ENCODE measurements at regions not wholly inside any gene's neighbourhood (a gene's known extent, or its start where the extent isn't known, plus 50 kb on each side); places are given as distances from the start of the nearest gene placed in this dataset.

- H3K4me1 ChIP-seq (ENCODE audit: control insufficient read depth, insufficient read depth, low read length): no peaks in the 10 kb centered on the region
- H3K36me3 ChIP-seq (ENCODE audit: control insufficient read depth, insufficient read depth, low read length): no peaks in the 10 kb centered on the region
- no peak overlapping the region for H3K9ac ChIP-seq (ENCODE audit: low read depth, low read length)
- no peak overlapping the region for H3K4me3 ChIP-seq (ENCODE audit: low read depth, low read length)
- H3K27ac ChIP-seq (ENCODE audit: low read depth, low read length): no peak overlapping the region
- no peaks in the 10 kb centered on the region for H3K27me3 ChIP-seq (ENCODE audit: control insufficient read depth, insufficient read depth, low read length)
- no peaks in the 10 kb centered on the region for H3K9me3 ChIP-seq (ENCODE audit: control insufficient read depth, insufficient read depth, low read length)
Observed at GRCh38 chr2:145350011-145350410, 830.1 kb upstream of the ZEB2 start.

- H3K4me1 ChIP-seq (ENCODE audit: control insufficient read depth, insufficient read depth, low read length): no peaks in the 10 kb centered on the region
- H3K36me3 ChIP-seq (ENCODE audit: control insufficient read depth, insufficient read depth, low read length): no peaks in the 10 kb centered on the region
- H3K4me3 ChIP-seq (ENCODE audit: low read depth, low read length): no peak overlapping the region
- no peaks in the 10 kb centered on the region for H3K27me3 ChIP-seq (ENCODE audit: control insufficient read depth, insufficient read depth, low read length)
- H3K9me3 ChIP-seq (ENCODE audit: control insufficient read depth, insufficient read depth, low read length): no peaks in the 10 kb centered on the region
- H3K9ac ChIP-seq (ENCODE audit: low read depth, low read length): no peak overlapping the region
- no peak overlapping the region for H3K27ac ChIP-seq (ENCODE audit: low read depth, low read length)
Observed at GRCh38 chr2:145344076-145344724, 824.3 kb upstream of the ZEB2 start.

- Histone ChIP-seq H3K27me3 (ENCODE audit: control insufficient read depth, insufficient read depth, low read length) (no peaks in the 10 kb centered on the region), H3K36me3 (ENCODE audit: control insufficient read depth, insufficient read depth, low read length) (no peaks in the 10 kb centered on the region)
Observed at GRCh38 chr2:145343287-145343686, 823.4 kb upstream of the ZEB2 start.

GRCh38 chr2:145341536-145341935 is 821.6 kb upstream of the ZEB2 start:
- H3K27me3 ChIP-seq (ENCODE audit: control insufficient read depth, insufficient read depth, low read length): no peaks in the 10 kb centered on the region
- no peak overlapping the region for H3K27ac ChIP-seq (ENCODE audit: low read depth, low read length)
- no peak overlapping the region for H3K4me3 ChIP-seq (ENCODE audit: low read depth, low read length)
- H3K9me3 ChIP-seq (ENCODE audit: control insufficient read depth, insufficient read depth, low read length): no peaks in the 10 kb centered on the region
- no peak overlapping the region for H3K9ac ChIP-seq (ENCODE audit: low read depth, low read length)
- no peaks in the 10 kb centered on the region for H3K36me3 ChIP-seq (ENCODE audit: control insufficient read depth, insufficient read depth, low read length)
- H3K4me1 ChIP-seq (ENCODE audit: control insufficient read depth, insufficient read depth, low read length): no peaks in the 10 kb centered on the region

More at GRCh38 chr2:145343287-145343686, 823.4 kb upstream of the ZEB2 start:
- H3K9ac ChIP-seq (ENCODE audit: low read depth, low read length): no peak overlapping the region
- H3K27ac ChIP-seq (ENCODE audit: low read depth, low read length): no peak overlapping the region
- H3K4me1 ChIP-seq (ENCODE audit: control insufficient read depth, insufficient read depth, low read length): no peaks in the 10 kb centered on the region
- H3K4me3 ChIP-seq (ENCODE audit: low read depth, low read length): no peak overlapping the region
- H3K9me3 ChIP-seq (ENCODE audit: control insufficient read depth, insufficient read depth, low read length): no peaks in the 10 kb centered on the region

- Histone ChIP-seq H3K36me3 (ENCODE audit: control insufficient read depth, insufficient read depth, low read length) (no peaks in the 10 kb centered on the region), H3K4me3 (ENCODE audit: low read depth, low read length) (no peak overlapping the region), H3K27ac (ENCODE audit: low read depth, low read length) (no peak overlapping the region), H3K9me3 (ENCODE audit: control insufficient read depth, insufficient read depth, low read length) (no peaks in the 10 kb centered on the region), H3K27me3 (ENCODE audit: control insufficient read depth, insufficient read depth, low read length) (no peaks in the 10 kb centered on the region), H3K4me1 (ENCODE audit: control insufficient read depth, insufficient read depth, low read length) (no peaks in the 10 kb centered on the region), H3K9ac (ENCODE audit: low read depth, low read length) (no peak overlapping the region)
Observed at GRCh38 chr2:145339646-145340045, 819.7 kb upstream of the ZEB2 start.

GRCh38 chr2:145332210-145332898 is 812.4 kb upstream of the ZEB2 start:
- Histone ChIP-seq H3K9me3 (ENCODE audit: control insufficient read depth, insufficient read depth, low read length) (no peaks in the 10 kb centered on the region), H3K27me3 (ENCODE audit: control insufficient read depth, insufficient read depth, low read length) (no peaks in the 10 kb centered on the region), H3K4me1 (ENCODE audit: control insufficient read depth, insufficient read depth, low read length) (no peaks in the 10 kb centered on the region), H3K9ac (ENCODE audit: low read depth, low read length) (no peak overlapping the region), H3K4me3 (ENCODE audit: low read depth, low read length) (no peak overlapping the region), H3K36me3 (ENCODE audit: control insufficient read depth, insufficient read depth, low read length) (no peaks in the 10 kb centered on the region), H3K27ac (ENCODE audit: low read depth, low read length) (no peak overlapping the region)

GRCh38 chr2:145329971-145330370 is 810.1 kb upstream of the ZEB2 start:
- H3K27ac ChIP-seq (ENCODE audit: low read depth, low read length): no peak overlapping the region
- no peaks in the 10 kb centered on the region for H3K27me3 ChIP-seq (ENCODE audit: control insufficient read depth, insufficient read depth, low read length)
- H3K9me3 ChIP-seq (ENCODE audit: control insufficient read depth, insufficient read depth, low read length): no peaks in the 10 kb centered on the region
- H3K9ac ChIP-seq (ENCODE audit: low read depth, low read length): no peak overlapping the region
- no peaks in the 10 kb centered on the region for H3K36me3 ChIP-seq (ENCODE audit: control insufficient read depth, insufficient read depth, low read length)
- no peaks in the 10 kb centered on the region for H3K4me1 ChIP-seq (ENCODE audit: control insufficient read depth, insufficient read depth, low read length)
- H3K4me3 ChIP-seq (ENCODE audit: low read depth, low read length): no peak overlapping the region

- Histone ChIP-seq H3K9me3 (ENCODE audit: control insufficient read depth, insufficient read depth, low read length) (no peaks in the 10 kb centered on the region), H3K9ac (ENCODE audit: low read depth, low read length) (no peak overlapping the region), H3K4me3 (ENCODE audit: low read depth, low read length) (no peak overlapping the region), H3K27me3 (ENCODE audit: control insufficient read depth, insufficient read depth, low read length) (no peaks in the 10 kb centered on the region), H3K27ac (ENCODE audit: low read depth, low read length) (no peak overlapping the region), H3K4me1 (ENCODE audit: control insufficient read depth, insufficient read depth, low read length) (no peaks in the 10 kb centered on the region), H3K36me3 (ENCODE audit: control insufficient read depth, insufficient read depth, low read length) (no peaks in the 10 kb centered on the region)
Observed at GRCh38 chr2:145325485-145325884, 805.6 kb upstream of the ZEB2 start.

- Histone ChIP-seq H3K9ac (ENCODE audit: low read depth, low read length) (no peak overlapping the region), H3K9me3 (ENCODE audit: control insufficient read depth, insufficient read depth, low read length) (no peaks in the 10 kb centered on the region), H3K4me1 (ENCODE audit: control insufficient read depth, insufficient read depth, low read length) (no peaks in the 10 kb centered on the region), H3K27me3 (ENCODE audit: control insufficient read depth, insufficient read depth, low read length) (no peaks in the 10 kb centered on the region), H3K4me3 (ENCODE audit: low read depth, low read length) (no peak overlapping the region), H3K36me3 (ENCODE audit: control insufficient read depth, insufficient read depth, low read length) (no peaks in the 10 kb centered on the region), H3K27ac (ENCODE audit: low read depth, low read length) (no peak overlapping the region)
Observed at GRCh38 chr2:145324748-145325147, 804.8 kb upstream of the ZEB2 start.

GRCh38 chr2:145323512-145323911 is 803.6 kb upstream of the ZEB2 start:
- H3K9me3 ChIP-seq (ENCODE audit: control insufficient read depth, insufficient read depth, low read length): no peaks in the 10 kb centered on the region
- H3K4me1 ChIP-seq (ENCODE audit: control insufficient read depth, insufficient read depth, low read length): no peaks in the 10 kb centered on the region
- no peaks in the 10 kb centered on the region for H3K36me3 ChIP-seq (ENCODE audit: control insufficient read depth, insufficient read depth, low read length)
- H3K4me3 ChIP-seq (ENCODE audit: low read depth, low read length): no peak overlapping the region
- no peak overlapping the region for H3K27ac ChIP-seq (ENCODE audit: low read depth, low read length)
- H3K27me3 ChIP-seq (ENCODE audit: control insufficient read depth, insufficient read depth, low read length): no peaks in the 10 kb centered on the region
- H3K9ac ChIP-seq (ENCODE audit: low read depth, low read length): no peak overlapping the region

- Histone ChIP-seq H3K4me1 (ENCODE audit: control insufficient read depth, insufficient read depth, low read length) (no peaks in the 10 kb centered on the region), H3K27me3 (ENCODE audit: control insufficient read depth, insufficient read depth, low read length) (no peaks in the 10 kb centered on the region), H3K36me3 (ENCODE audit: control insufficient read depth, insufficient read depth, low read length) (no peaks in the 10 kb centered on the region), H3K4me3 (ENCODE audit: low read depth, low read length) (no peak overlapping the region), H3K27ac (ENCODE audit: low read depth, low read length) (no peak overlapping the region), H3K9me3 (ENCODE audit: control insufficient read depth, insufficient read depth, low read length) (no peaks in the 10 kb centered on the region), H3K9ac (ENCODE audit: low read depth, low read length) (no peak overlapping the region)
Observed at GRCh38 chr2:145321344-145321743, 801.4 kb upstream of the ZEB2 start.

All from HUES48 (cell line).